WTC11 (cell line): ENCODE measurements at regions not wholly inside any gene's neighbourhood (a gene's known extent, or its start where the extent isn't known, plus 50 kb on each side); places are given as distances from the start of the nearest gene placed in this dataset.

ENCODE experiments used
- ATAC-seq: fragments of 200-7000 bp; cut with Tn5 transposase; 2 replicates; pipeline ENCODE4 v1.10.0; 2021; ENCODE audit warnings: mild to moderate bottlenecking, moderate library complexity
- CTCF ChIA-PET: fragments of 300-600 bp; sonication (Branson Sonifier 250); formaldehyde crosslinking; loops from one replicate; lab custom pipeline; 2021; ENCODE audit warnings: antibody characterized with exemption; lab: Charles Lee
- POLR2A ChIA-PET: fragments of 350-600 bp; sonication (Branson Sonifier 250); formaldehyde crosslinking; loops from one replicate; lab custom pipeline; 2021; ENCODE audit warnings: antibody characterized with exemption; lab: Charles Lee
- DNase-seq: peaks from one replicate; pipeline ENCODE4 v3.0.0; 2021; ENCODE audit warnings: low spot score
- H3K27ac Mint-ChIP-seq: 2 replicates; pipeline ENCODE4 v1.8.0; 2021; ENCODE audit warnings: mixed read lengths
- H3K27me3 Mint-ChIP-seq: 2 replicates; pipeline ENCODE4 v1.8.0; 2021; ENCODE audit warnings: low read depth, mild to moderate bottlenecking, moderate library complexity, mixed read lengths
- H3K36me3 Mint-ChIP-seq: 2 replicates; pipeline ENCODE4 v1.8.0; 2021; ENCODE audit warnings: mixed read lengths
- H3K4me1 Mint-ChIP-seq: 2 replicates; pipeline ENCODE4 v1.8.0; 2022; ENCODE audit warnings: mixed read lengths
- H3K4me3 Mint-ChIP-seq: 2 replicates; pipeline ENCODE4 v1.8.0; 2021; ENCODE audit warnings: mild to moderate bottlenecking, moderate library complexity, mixed read lengths
- H3K9me3 Mint-ChIP-seq: 2 replicates; pipeline ENCODE4 v1.8.0; 2021; ENCODE audit warnings: mixed read lengths
- EMX1 ChIP-seq: fragments of 250-450 bp; sonication (Bioruptor Pico); IDR thresholded peaks from 2 replicates; pipeline ENCODE4 v1.8.0; 2021; ENCODE audit warnings: mild to moderate bottlenecking
- ESRRA ChIP-seq: sonication (generic); formaldehyde crosslinking; IDR thresholded peaks from 2 replicates; pipeline ENCODE4 v1.8.1; 2022; ENCODE audit warnings: mild to moderate bottlenecking, missing genetic modification reagents, borderline replicate concordance
- FOXK1 ChIP-seq: sonication (generic); formaldehyde crosslinking; IDR thresholded peaks from 2 replicates; pipeline ENCODE4 v1.8.0; 2022; ENCODE audit warnings: mild to moderate bottlenecking, moderate library complexity, missing genetic modification reagents
- FOXP1 ChIP-seq: sonication (generic); formaldehyde crosslinking; IDR thresholded peaks from 2 replicates; pipeline ENCODE4 v1.8.0; 2022; ENCODE audit warnings: missing genetic modification reagents, mild to moderate bottlenecking, moderate library complexity, borderline replicate concordance
- GABPB1 ChIP-seq: sonication (generic); formaldehyde crosslinking; IDR thresholded peaks from 2 replicates; pipeline ENCODE4 v1.8.1; 2023; ENCODE audit warnings: mild to moderate bottlenecking, missing genetic modification reagents
- HMGA2 ChIP-seq: fragments of 250-450 bp; sonication (Bioruptor Pico); IDR thresholded peaks from 2 replicates; pipeline ENCODE4 v1.4.0; 2021; ENCODE audit warnings: mild to moderate bottlenecking, moderate library complexity
- IRF1 ChIP-seq: sonication (generic); formaldehyde crosslinking; IDR thresholded peaks from 2 replicates; pipeline ENCODE4 v1.8.0; 2023; ENCODE audit warnings: missing genetic modification reagents
- MLX ChIP-seq: sonication (generic); formaldehyde crosslinking; IDR thresholded peaks from 2 replicates; pipeline ENCODE4 v1.8.1; 2023; ENCODE audit warnings: mild to moderate bottlenecking, missing genetic modification reagents, moderate library complexity
- MYBL2 ChIP-seq: sonication (generic); formaldehyde crosslinking; IDR thresholded peaks from 2 replicates; pipeline ENCODE4 v1.8.1; 2023; ENCODE audit warnings: mild to moderate bottlenecking, moderate library complexity, missing genetic modification reagents
- NFE2L1 ChIP-seq: sonication (generic); formaldehyde crosslinking; IDR thresholded peaks from 2 replicates; pipeline ENCODE4 v1.8.1; 2023; ENCODE audit warnings: missing genetic modification reagents
- NFYB ChIP-seq: sonication (generic); formaldehyde crosslinking; conservative IDR thresholded peaks from 2 replicates; pipeline ENCODE4 v1.8.0; 2022; ENCODE audit warnings: low read depth, missing genetic modification reagents
- PRDM15 ChIP-seq: sonication (generic); formaldehyde crosslinking; IDR thresholded peaks from 2 replicates; pipeline ENCODE4 v1.8.0; 2022; ENCODE audit warnings: missing genetic modification reagents
- PRRX2 ChIP-seq: fragments of 250-450 bp; sonication (Bioruptor Pico); IDR thresholded peaks from 2 replicates; pipeline ENCODE4 v1.8.0; 2021; ENCODE audit warnings: mild to moderate bottlenecking
- SOX15 ChIP-seq: fragments of 250-450 bp; sonication (Bioruptor Pico); IDR thresholded peaks from 2 replicates; pipeline ENCODE4 v1.9.0; 2021; ENCODE audit warnings: mild to moderate bottlenecking
- TEAD4 ChIP-seq: sonication (generic); formaldehyde crosslinking; IDR thresholded peaks from 2 replicates; pipeline ENCODE4 v1.8.0; 2022; ENCODE audit warnings: mild to moderate bottlenecking, missing genetic modification reagents
- TP53 ChIP-seq: sonication (generic); formaldehyde crosslinking; IDR thresholded peaks from 2 replicates; pipeline ENCODE4 v1.8.1; 2023; ENCODE audit warnings: mild to moderate bottlenecking, missing genetic modification reagents
- ZNF317 ChIP-seq: sonication (generic); formaldehyde crosslinking; IDR thresholded peaks from 2 replicates; pipeline ENCODE4 v1.8.1; 2023; ENCODE audit warnings: low read depth, mild to moderate bottlenecking, moderate library complexity, missing genetic modification reagents, borderline replicate concordance
- TF ChIP-seq, protein P1 (sequence below): sonication (generic); formaldehyde crosslinking; conservative IDR thresholded peaks from 2 replicates; pipeline ENCODE4 v1.8.1; 2022; ENCODE audit warnings: mild to moderate bottlenecking, missing genetic modification reagents
- TF ChIP-seq, protein P2 (sequence below): sonication (generic); formaldehyde crosslinking; IDR thresholded peaks from 2 replicates; pipeline ENCODE4 v1.8.1; 2022; ENCODE audit warnings: low read depth, missing genetic modification reagents, borderline replicate concordance
- TF ChIP-seq, protein P3 (sequence below): fragments of 250-450 bp; sonication (Bioruptor Pico); IDR thresholded peaks from 2 replicates; pipeline ENCODE4 v1.9.0; 2021; ENCODE audit warnings: mild to moderate bottlenecking

DNA sequence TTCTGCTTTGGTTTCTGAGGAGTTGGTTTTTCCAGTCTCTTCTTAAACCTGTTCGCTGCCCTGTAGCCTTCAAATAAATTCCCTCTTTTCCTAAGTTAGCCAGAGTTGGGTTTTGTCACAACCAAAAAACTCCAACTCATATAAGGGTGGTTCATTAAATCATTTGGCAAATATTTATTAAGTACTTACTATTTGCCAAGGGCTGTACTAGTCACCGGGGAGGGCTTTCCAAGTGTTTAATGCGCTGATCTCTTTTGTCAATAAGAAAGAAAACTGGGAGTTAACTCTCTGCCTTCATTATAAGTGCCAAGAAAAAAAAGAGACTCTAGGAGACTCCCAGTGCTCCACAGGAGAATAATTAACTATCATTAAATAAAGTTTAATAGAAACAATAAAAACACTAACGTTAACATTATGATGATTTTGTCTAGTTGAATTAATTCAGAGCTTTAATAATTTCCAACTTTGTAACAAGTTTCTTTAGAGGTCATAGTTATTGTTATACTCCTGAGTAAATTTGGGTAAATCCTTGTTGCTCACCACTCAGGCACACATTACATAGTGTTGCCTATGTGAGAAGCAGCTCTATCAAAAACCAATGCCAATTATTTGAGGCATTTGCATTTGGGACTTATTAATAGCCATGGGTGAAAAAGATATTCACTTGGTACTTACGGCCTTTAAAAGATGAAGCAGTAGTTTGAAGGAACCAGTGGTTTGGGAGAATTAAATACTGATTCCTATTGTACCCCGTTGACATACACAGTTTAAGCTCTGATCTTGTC, 122.5 kb upstream of the TEX13D start:
- no peaks in the 10 kb centered on the region for H3K27me3 Mint-ChIP-seq
- no peaks in the 10 kb centered on the region for H3K9me3 Mint-ChIP-seq
- CTCF ChIA-PET = no interaction called here
- ATAC-seq (no peak), DNase-seq (no peak)
- peaks cover 7% of the 10 kb centered on the region for H3K4me1 Mint-ChIP-seq
- no peaks in the 10 kb centered on the region for H3K36me3 Mint-ChIP-seq
- POLR2A ChIA-PET = no interaction called here
- H3K27ac Mint-ChIP-seq = no peak overlapping the region
- H3K4me3 Mint-ChIP-seq = no peak overlapping the region
- TF ChIP-seq FOXP1 (CRISPR knock-in tag) (no peak), PRRX2 (CRISPR knock-in tag) (no peak), SOX15 (CRISPR knock-in tag) (no peak), ESRRA (CRISPR knock-in tag) (no peak), HMGA2 (CRISPR knock-in tag) (no peak), TEAD4 (CRISPR knock-in tag) (no peak), FOXK1 (CRISPR knock-in tag) (no peak), ZNF317 (CRISPR knock-in tag) (no peak), EMX1 (CRISPR knock-in tag) (no peak), MYBL2 (CRISPR knock-in tag) (no peak), PRDM15 (no peak), NFE2L1 (CRISPR knock-in tag) (no peak), IRF1 (no peak), MLX (CRISPR knock-in tag) (no peak), NFYB (no peak), TP53 (CRISPR knock-in tag) (no peak), GABPB1 (CRISPR knock-in tag) (no peak)
- TF ChIP-seq, protein P1, sequence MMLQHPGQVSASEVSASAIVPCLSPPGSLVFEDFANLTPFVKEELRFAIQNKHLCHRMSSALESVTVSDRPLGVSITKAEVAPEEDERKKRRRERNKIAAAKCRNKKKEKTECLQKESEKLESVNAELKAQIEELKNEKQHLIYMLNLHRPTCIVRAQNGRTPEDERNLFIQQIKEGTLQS = no peak
- TF ChIP-seq, protein P2, sequence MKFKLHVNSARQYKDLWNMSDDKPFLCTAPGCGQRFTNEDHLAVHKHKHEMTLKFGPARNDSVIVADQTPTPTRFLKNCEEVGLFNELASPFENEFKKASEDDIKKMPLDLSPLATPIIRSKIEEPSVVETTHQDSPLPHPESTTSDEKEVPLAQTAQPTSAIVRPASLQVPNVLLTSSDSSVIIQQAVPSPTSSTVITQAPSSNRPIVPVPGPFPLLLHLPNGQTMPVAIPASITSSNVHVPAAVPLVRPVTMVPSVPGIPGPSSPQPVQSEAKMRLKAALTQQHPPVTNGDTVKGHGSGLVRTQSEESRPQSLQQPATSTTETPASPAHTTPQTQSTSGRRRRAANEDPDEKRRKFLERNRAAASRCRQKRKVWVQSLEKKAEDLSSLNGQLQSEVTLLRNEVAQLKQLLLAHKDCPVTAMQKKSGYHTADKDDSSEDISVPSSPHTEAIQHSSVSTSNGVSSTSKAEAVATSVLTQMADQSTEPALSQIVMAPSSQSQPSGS = no peak
- TF ChIP-seq, protein P3, sequence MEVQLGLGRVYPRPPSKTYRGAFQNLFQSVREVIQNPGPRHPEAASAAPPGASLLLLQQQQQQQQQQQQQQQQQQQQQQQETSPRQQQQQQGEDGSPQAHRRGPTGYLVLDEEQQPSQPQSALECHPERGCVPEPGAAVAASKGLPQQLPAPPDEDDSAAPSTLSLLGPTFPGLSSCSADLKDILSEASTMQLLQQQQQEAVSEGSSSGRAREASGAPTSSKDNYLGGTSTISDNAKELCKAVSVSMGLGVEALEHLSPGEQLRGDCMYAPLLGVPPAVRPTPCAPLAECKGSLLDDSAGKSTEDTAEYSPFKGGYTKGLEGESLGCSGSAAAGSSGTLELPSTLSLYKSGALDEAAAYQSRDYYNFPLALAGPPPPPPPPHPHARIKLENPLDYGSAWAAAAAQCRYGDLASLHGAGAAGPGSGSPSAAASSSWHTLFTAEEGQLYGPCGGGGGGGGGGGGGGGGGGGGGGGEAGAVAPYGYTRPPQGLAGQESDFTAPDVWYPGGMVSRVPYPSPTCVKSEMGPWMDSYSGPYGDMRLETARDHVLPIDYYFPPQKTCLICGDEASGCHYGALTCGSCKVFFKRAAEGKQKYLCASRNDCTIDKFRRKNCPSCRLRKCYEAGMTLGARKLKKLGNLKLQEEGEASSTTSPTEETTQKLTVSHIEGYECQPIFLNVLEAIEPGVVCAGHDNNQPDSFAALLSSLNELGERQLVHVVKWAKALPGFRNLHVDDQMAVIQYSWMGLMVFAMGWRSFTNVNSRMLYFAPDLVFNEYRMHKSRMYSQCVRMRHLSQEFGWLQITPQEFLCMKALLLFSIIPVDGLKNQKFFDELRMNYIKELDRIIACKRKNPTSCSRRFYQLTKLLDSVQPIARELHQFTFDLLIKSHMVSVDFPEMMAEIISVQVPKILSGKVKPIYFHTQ (CRISPR knock-in tag) = no peak
